GM19351 (cell line): ENCODE measurements at regions not wholly inside any gene's neighbourhood (a gene's known extent, or its start where the extent isn't known, plus 50 kb on each side); places are given as distances from the start of the nearest gene placed in this dataset.

ENCODE experiments used
- ATAC-seq: cut with Tn5 transposase; IDR thresholded peaks from one replicate; pipeline ENCODE4 v1.9.1; 2021; ENCODE audit warnings: mild to moderate bottlenecking, moderate library complexity; ENCODE audit not compliant: unreplicated experiment

DNA sequence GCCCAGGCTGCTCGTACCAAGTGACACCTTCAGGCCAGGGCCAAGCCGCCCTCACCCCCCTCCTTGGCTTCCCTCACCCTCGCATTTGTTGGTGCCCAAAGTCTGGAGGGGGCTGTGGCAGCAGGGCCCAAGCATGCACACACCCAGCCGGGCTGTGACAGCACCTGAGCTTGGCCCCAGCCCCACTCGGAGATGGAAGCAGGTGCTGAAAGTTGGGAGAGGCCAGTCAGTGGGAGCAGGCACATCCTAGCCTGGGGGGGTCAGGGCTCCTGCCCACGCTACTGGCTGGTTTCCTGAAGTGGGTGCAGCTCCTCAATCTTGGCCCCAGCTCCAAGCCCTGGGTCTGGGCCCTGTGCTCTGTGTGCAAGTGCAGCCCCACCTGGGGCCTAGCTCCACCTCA lies 228.0 kb downstream of the RDH14 start:
- ATAC-seq: no peak

DNA sequence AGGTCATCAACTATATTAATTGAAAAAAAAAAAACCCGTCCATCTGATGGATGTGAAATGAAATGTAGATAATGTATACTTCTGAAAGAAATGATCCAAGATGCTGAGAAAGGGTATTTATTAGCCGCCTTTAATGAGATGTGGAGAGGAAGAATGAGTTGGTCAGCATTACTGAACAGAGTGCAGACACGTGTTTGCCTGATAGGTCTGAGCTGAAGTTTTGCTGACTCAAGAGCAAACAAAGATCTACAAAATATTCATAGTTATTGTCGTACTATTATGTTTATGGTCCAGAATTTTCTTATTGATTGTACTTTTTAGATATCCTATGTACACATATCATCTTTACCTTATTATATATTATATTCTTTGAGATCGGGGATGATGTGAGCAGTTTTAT lies 235.3 kb downstream of the RDH14 start:
- no peak for ATAC-seq

GRCh38 chr2:18319987-18320386 lies 240.5 kb downstream of the RDH14 start:
- ATAC-seq: no peak

DNA sequence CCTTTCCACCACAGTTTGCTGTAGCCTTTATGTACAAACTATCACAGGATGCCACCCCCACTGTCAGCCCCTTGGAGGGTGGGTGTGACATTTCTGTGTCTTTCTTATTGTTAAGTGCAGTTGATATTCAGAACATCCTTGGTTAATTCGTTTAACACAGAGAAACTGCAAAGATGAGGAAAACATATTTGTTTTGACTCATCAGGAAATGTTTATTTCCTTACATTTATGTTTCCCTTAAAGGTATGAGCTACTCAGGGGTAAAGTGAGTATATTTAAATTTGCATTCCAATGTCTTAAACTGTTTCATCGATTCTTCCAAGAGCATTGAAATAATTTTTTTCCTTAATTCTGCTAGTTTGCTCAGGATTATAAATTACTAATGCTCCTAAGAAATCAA lies 243.4 kb downstream of the RDH14 start:
- no peak for ATAC-seq

GRCh38 chr2:18312818-18313217 lies 247.6 kb downstream of the RDH14 start:
- no peak for ATAC-seq

GRCh38 chr2:18311420-18312195 lies 248.8 kb downstream of the RDH14 start:
- ATAC-seq: no peak

- no peak for ATAC-seq
Observed at GRCh38 chr2:18309627-18310026, 250.8 kb downstream of the RDH14 start.

GRCh38 chr2:18309188-18309587 lies 251.3 kb downstream of the RDH14 start:
- no peak for ATAC-seq

GRCh38 chr2:18304849-18305248 lies 255.6 kb downstream of the RDH14 start:
- no peak for ATAC-seq

- ATAC-seq: no peak
Observed at GRCh38 chr2:18301421-18302139, 258.9 kb downstream of the RDH14 start.

- no peak for ATAC-seq
Observed at GRCh38 chr2:18299423-18300212, 260.8 kb downstream of the RDH14 start.

DNA sequence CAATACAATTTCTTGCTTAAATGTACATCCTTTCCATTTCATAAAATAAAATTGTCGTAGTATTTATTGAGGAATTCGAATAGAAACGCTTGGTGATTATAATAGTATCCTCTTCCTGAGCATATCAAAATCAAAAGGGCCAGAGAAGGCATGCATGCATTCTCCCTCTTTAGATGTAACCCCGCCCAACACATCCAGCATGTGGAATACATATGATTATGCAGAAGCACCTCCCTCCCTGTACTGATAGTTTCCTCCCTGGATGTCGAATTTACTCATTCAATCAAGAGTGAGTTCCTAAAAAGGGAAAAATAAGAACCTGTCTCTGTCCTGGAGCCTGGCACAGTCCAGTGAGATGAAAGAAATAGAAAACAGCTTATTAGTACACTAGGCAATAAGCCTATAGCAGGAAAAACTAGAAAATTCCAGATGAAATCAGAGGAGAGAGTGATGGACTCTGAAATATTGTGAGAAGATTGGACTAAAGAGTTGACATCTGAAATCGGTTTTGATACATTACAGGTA lies 262.9 kb downstream of the RDH14 start:
- ATAC-seq: no peak

DNA sequence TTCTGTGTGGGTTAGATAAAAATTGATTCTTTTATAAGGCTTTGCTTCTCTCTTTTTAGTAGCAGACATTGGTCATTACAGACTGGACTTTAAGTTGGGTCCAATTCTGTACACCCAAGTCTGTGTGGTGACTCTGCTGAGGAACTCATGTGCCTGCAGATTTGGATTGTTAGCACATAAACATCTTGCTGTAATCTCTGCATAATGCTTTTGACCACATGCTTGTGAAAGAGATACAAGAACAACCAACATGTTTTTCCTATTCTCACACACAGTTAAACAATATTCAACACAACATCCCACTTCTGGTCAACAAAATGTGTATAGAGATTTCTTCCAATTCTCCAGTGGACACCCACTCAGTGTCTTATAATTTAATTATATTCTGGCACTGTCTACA lies 270.1 kb downstream of the RDH14 start:
- no peak for ATAC-seq

DNA sequence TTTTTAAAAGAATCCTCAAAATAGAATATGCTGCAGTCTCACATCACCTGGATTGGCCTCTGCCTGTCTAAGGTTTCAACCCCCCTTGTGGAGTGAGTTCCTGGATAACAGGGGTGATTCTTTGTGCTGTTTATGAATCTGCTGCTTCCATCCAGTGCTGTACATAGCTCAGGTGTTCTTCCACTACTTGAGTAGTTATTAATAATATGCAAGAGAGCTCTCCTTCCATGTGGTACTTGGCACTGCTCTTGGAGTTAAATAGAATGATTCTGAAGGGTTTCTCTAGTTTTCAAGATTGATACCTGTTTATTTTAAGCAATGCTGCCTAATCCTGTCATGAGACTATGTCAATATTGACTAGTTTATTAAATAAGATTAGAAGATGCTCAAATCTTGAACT lies 273.6 kb downstream of the RDH14 start:
- no peak for ATAC-seq

GRCh38 chr2:18284331-18284730 lies 276.1 kb downstream of the RDH14 start:
- no peak for ATAC-seq

- no peak for ATAC-seq
Observed at GRCh38 chr2:18282026-18282425, 278.4 kb downstream of the RDH14 start.

- ATAC-seq: no peak
Observed at GRCh38 chr2:18276583-18277075, 283.8 kb downstream of the RDH14 start.

DNA sequence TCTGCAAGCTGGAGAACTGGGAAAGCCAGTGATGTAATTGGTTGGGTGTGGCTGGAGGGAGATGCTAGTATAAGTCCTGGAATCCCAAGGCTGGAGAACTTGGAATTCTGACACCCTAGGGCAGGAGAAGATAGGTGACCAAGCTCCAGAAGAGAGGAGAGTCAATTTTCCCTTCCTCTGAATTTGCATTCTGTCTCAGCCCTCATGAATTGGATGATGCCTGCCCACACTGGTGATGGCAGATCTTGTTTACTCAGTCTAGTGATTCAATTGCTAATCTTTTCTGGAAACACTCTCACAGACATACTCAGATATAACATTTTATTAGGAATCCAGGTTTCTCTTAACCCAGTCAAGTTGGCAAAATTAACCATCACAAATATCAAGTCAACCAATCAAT lies 287.2 kb downstream of the RDH14 start:
- no peak for ATAC-seq

- no peak for ATAC-seq
Observed at GRCh38 chr2:18272148-18272494, 288.3 kb downstream of the RDH14 start.

DNA sequence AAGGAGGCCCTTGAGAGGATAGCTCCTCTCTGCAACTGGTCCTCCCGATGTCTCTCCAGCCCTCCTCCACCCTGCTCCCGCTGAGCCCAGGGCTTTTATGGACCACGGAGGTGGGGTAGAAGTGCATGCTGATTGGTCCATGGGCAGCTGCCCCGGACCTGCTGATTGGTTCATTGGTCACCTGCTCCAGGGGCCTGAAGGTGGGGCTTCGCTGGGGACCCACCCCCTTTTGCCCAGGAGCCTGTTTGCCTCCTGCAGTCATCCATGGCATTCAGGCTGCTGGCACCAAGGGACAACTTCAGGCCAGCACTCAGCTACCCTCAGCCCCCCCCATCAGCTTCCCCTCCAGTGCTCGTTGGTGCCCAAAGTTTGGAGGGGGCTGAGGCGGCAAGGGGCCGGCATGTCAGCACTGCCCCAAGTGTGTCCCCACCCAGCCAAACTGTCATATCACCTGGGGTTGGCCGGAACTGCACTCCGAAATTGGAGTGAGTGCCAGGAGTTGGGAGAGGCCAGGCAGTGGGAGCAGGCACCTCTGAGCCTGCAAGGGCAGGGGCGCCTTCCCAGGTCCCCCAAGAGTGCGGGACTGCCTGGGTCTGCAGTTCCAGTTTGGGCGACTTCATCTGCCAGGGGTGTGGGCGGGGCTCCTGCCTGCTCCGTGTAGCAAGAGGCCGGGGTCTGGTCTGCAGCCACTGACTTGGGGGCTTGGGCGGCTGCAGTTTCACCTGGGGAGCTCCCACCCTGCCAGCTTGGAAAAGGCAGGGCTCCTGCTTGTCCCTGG lies 288.9 kb downstream of the RDH14 start:
- ATAC-seq: no peak

DNA sequence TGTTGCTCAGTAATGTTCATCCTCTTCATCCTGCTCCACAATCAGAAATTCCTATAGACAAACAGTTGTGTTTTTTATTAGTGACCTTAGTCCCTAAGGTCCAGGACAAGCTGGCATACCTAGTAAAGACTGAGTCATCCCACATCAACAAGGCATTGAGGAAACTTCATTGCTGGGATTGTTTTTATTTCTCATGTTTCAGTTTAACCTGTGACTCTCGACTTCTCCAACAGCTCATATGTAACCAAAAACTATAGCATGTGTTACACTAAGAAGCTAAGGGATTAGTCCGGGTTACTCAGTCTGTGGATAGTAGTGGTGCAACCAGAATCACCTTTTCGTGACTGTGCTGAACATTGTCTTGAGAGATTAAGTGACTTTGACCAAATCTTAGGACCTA lies 292.1 kb downstream of the RDH14 start:
- ATAC-seq: no peak
